ENCODE measurements at regions not wholly inside any gene's neighbourhood (a gene's known extent, or its start where the extent isn't known, plus 50 kb on each side); places are given as distances from the start of the nearest gene placed in this dataset.

DNA sequence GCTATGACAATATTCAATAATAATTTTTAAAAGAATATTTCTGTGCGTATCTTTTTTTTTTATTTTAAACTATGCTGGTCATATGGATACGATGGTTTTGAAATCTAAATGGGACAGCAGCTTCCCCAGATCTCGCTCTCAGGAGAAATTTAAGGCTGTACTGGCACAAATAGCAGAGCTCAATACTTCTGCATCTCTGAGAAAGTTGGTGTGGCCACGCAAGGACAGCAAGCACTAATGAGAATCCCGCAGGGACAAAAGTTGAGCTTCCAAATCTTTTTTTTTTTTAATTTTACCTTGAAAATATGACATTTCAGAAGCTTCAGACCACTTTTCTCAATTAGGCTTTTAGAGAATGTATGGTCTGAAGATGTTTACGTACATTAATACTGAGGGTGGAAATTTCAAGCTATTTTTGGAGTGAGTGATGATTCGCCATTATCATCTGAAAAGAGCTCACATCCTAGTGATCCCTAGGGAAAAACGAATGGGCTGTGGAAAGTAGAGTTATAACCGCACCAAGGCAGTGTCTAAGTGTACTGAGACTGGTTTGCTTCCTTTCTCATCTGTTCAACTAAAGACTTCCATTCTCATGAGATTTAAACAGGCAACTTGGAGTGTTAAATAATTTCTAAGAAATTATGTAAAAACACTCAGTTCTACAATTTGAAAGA is 840.0 kb downstream of the C6orf118 start:
- no peak for DNase-seq (ENCODE audit: low read depth in 2 of 2)

DNA sequence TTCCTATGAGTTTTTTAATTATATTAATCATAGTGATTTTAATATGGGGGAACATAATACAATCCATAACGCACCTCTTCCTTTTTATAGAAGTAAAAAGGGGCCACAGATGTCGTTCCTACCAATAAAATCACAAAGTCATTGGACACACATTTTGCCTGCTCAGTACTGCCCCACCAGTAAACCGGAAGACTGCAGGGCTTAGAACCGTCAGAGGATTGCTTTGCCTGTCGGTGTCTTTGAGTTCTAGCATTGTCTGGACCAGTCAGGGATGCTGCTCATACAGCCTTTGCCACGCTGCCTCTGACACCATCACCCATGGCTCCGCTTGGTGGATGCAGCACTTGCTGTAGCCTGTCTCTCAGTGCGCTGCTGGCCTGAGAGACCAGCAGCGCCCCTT is 853.6 kb downstream of the C6orf118 start:
- DNase-seq (ENCODE audit: low read depth in 2 of 2), result no peak

DNA sequence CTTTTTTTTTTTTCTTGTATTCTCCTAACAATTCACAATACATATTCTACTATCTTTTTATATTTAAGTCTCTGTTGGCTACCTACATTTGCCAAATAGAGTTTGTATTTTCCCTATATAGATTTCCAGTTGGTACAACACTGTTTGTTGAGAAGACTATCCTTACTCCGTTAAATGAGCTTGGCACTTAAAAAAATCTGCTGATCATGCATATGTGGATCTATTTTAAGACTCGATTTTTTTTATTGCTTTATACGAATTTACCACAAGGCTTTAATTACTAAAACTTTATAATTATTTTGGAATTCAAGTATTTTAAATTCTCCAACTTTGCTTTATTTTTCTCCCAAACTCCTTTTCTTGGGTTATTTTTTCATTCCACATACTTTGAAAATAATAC is 855.6 kb downstream of the C6orf118 start:
- no peak for DNase-seq (ENCODE audit: low read depth in 2 of 2)

DNA sequence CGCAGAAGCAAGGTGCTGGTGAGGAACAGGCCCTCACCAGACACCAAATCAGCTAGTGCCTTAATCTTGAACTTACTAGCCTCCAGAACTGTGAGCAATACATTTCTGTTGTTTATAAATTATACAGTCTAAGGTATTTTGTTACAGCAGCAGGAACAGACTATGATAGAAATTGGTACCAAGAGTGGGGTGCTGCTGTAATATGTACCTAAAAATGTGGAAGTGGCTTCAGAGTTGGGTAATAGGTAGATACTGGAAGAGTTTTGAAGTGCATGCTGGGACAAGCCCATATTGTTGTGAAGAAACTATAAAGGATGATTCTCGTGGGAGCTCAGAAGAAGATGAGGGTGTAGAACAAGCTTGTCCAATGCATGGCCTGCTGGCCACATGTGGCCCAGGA is 866.8 kb downstream of the C6orf118 start:
- no peak for DNase-seq (ENCODE audit: low read depth in 2 of 2)

DNA sequence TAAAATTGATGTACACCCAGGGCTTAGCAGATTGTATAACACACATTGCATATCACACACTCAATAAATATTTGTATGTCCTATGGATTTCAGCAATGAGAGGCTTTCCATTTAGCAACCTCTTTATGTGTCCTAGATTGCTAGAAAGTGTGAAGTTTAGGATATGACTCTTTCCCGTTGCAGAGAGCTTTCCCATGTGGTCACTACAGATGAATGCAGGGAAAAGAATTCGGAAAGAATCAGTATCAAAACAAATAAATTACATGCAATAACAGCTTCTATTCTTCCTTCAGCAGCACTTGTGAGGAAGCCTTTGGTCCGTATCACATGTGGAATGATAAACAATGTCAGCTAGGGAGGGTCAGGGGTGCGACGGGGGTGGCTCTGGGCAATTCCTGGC is 870.1 kb downstream of the C6orf118 start:
- DNase-seq (ENCODE audit: low read depth in 2 of 2), result no peak

DNA sequence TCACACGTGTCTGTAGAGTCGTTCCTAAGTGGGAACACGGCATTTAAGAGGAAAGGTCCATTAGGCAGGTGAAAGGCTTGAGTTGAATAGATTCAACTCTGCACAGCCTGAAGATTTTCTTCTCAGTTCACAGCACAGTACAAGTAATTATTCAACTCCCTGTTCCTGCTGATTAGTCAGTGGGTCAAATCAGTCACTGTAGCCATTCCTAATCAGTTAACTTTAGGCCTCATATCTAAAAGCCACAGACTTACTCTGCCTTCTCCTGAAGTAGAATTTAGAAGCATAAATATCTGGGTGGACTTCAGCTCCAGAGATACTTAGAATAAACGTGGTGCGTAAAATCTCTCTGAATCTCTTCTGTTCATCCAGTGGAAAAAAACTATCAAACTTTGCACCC is 872.4 kb downstream of the C6orf118 start:
- DNase-seq (ENCODE audit: low read depth in 2 of 2), result no peak

DNA sequence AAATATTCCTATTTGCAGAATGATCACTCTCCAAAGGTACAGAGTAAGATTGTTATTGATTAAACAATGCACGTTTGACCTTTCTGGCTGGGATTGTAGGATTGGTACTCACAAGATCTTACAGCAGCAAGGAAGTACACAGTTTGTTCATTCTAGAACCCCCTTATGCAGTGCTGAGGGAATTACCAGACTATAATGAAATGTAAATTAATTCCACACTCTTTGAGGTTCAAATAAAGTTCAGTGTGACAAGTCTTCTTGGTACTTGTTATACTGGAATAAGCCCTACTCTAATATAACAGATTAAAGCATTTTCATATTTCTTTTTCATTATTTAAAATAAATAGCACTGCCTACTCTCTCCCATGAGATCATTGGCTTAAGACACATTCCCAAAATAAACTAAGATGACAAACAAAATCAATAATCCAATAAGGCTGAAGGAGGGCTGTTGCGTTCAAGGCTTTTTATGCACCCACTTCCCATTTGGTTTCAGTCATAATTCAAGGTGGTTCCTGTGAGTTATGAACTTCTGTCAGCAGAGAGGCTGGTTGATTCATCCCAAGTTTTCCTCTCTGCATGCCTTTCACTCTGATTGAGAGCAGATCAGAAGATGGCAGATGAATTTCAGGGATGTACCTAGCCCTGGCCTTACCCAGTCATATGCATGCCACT is 881.5 kb downstream of the C6orf118 start:
- DNase-seq (ENCODE audit: low read depth in 2 of 2), result no peak

DNA sequence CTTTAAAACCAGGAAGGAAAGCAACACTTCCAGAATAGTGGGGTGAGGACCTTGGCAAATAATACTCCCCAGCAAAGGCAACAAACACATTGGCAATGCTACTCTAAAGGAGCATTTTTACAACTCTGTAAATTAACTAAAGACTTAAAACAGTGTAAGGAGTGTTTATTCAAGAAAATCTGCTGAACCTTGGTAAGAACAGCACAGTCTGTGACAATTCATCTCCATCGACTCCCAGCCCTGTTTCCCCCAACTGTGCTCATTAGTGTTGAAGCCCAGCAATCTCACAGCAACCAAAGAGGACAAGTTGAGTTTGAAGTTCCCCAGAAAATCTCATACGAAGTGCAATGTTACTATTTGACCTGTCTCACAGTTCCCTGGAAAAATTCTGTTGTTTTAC is 884.9 kb downstream of the C6orf118 start:
- DNase-seq (ENCODE audit: low read depth in 2 of 2), result no peak

DNA sequence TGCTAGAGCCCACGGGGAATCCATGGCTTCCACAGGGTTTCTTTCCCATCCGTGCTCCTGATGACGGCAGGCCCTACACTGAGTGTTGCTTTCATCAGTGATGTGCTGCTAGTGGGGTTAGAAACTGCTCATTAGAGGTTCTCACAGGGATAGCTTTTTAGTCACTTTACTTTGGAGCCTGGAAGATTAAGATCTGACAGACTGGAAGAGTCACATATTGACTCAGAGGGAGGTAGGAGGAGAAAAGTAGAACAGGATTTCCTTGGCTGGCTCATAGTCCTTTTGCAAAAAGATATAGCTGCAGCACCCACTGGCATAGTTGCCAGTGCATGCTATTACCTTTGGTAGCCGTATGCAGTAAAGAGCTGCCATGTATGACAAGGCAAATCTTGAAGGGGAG is 890.3 kb downstream of the C6orf118 start:
- no peak for DNase-seq (ENCODE audit: low read depth in 2 of 2)

DNA sequence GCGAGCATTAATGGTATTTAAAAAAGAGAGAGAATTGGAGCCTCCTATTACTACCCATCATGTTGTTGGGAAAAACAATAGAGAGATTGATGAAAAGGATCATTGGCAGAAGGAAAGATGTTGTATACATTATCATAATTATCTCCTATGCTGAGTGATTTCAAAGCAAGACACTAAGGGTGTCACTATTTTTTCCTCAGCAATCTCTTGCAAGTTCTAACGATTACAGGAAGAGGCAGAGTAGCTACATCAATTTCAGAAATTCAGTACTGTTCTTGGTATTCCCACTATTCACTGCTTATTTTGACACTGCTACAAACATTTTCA is 891.2 kb downstream of the C6orf118 start:
- no peak for DNase-seq (ENCODE audit: low read depth in 2 of 2)

DNA sequence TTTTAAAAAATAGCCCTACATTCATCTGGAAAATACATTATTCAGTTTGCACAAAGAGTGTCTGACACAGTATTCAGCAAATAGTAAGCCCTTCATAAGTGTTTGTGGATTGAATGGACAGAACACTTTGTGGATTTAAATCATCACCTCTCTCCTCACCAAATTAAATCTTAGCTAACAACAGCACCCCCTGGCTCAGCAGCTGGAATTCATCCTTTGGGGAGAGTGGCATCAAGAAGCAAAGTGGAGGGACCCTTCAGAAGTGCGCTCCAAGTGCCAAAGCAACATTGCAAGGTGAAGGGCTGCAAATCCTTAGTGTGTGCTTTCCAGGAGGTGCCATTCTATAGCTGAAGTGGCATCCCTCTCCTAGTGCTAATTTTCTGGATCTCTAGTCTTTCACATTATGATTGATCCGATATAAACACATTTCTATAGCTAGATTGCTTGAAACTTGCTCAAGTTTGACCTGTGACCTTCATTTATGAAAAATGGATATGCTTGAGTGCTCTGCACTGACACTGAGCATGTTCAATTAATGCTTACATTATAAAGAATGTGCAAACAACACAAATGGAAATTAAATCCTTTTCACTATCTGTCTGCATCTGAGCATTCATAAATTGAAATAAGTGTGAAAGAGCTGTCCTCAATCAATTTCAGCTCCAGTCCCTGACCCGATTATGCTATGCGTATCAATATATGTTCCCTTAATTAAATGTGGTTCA is 891.7 kb downstream of the C6orf118 start:
- no peak for DNase-seq (ENCODE audit: low read depth in 2 of 2)

DNA sequence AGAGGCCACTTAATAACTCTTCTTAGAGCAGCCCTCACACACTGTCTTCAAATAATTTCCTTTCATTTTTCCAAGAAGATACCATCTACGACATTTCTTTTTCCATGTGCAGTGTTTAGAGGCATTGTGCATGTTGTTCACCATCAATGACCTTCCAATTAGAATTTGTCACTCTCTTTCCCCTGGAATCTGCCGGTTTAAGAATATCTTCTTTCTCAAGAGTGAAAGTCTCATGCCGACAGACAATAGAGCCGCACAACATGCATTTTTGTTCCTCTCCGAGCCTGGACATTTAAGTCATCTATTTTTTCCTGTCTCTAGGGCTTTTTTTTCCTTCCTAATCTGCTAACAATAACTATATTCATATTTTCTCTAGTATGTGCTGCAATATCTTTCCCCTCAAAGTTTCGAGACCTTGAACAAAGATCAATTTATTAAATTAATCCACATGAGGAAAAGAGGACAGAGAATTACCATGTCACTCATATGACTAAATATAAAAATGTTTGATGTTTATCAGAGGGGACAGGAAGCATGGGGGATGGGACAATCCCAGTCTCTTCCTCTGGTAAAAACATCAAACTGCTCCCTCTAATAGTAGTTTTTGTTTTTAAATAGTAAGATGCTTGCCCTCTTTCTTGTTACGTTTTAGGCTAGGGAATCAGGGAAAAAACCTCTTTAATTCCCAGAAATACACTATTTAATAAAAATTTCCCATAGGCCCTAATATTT is 893.4 kb downstream of the C6orf118 start:
- no peak for DNase-seq (ENCODE audit: low read depth in 2 of 2)

DNA sequence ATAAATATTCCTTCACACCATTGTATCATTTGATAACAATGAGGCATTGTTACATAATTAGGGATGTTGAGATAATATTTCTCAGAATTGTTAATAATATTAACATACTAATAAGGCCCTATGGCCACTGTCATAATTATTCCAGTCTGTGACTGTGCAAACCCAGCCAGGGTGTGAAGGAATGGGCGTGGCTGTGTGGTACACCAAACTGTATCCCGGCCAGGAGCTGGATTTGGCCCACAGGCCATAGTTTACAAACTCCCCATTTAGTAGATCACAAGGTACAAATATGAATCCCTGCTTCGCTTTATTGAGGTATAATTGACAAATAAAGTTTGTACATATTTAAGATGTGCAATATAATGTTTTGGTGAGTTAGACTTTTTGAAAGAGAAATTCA is 894.7 kb downstream of the C6orf118 start:
- DNase-seq (ENCODE audit: low read depth in 2 of 2), result no peak

DNA sequence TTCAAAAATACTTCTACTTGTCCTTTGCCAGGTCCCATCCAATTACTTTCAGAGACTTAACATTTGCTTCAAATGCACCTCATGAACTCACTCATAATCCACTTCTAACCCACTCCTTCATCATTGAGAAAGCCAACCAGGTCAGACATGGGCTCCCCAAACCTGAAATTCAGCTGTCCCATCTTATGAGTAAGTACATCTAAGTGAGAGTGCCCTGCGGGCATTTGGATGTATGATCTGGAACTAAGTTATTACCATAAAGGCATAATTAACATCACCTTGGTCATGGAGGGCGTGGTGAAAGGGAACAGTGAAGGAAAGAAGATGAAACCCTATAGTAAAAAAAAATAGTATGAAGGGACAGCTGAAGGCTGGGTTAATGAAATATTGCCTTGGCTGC is 896.8 kb downstream of the C6orf118 start:
- DNase-seq (ENCODE audit: low read depth in 2 of 2), result no peak

DNA sequence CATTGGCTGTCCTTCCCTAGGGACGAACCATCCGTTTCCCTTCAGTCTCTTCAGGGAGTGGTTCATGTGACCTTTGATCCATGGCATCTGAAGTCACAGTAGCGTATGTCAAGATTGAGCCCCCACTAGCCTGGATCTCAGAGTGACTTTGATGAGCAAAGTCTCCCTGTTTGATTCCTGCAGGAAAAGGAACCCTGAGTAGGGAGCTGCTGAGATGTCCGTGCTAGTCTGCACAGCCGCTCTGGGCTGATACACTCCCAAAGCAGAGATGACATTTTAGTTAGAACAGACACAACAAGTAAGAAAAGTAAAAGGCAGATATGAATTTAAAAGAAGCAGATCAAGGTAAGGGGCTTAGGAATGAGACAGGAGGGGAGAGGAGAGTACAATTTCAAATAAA is 899.4 kb downstream of the C6orf118 start:
- DNase-seq (ENCODE audit: low read depth in 2 of 2), result no peak

DNA sequence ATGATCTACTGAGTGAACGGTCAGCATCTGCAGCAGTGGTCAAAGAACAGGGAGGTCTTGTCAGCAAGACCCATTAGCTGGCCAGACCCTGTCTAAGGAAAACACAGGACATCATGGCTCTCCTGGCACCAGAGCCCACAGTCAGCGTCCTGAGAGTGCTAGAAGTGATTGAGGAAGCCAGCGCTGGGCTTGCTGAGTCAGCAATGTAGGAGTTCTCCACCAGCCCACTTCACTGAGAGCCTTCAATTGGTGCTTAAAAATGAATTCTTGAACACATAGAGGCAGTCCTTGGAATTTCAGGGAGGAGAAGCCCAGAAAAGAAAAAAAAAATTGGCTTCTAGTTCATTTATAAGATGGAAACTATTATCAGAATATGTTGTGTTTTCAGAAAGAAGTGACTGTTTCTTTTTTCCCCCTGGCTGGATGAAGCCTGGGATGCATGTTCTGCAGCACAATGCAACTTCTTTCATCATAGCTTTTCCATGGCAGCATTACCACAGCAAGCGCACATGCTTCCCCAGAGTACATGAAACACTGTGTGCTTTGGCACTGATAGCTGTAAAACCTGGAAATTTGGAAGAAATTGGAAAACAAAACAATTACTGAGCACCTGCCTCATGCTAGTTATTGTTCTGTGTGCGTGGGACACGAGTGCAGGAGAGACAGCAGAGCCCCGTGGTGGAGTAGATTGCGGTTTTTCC is 899.9 kb downstream of the C6orf118 start:
- no peak for DNase-seq (ENCODE audit: low read depth in 2 of 2)

DNA sequence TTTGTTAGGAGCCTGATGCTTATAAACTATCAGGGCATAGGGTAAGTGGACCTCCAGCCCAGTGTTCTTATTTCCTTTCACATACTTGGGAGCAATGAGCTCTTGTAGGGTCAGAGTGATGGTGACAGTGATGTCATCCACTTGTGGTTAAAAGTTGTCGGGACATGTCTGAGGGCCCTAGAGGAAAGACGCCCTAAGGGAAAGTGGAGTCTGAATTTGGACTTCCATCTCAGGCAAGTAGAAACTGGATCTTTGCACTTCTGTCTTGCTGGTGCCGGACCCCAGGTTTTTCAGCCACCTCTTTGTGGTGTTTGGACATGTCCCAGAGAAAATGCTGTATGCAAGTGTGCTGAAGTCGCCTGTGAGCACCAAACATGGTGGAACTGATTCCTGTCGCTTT is 900.5 kb downstream of the C6orf118 start:
- no peak for DNase-seq (ENCODE audit: low read depth in 2 of 2)

DNA sequence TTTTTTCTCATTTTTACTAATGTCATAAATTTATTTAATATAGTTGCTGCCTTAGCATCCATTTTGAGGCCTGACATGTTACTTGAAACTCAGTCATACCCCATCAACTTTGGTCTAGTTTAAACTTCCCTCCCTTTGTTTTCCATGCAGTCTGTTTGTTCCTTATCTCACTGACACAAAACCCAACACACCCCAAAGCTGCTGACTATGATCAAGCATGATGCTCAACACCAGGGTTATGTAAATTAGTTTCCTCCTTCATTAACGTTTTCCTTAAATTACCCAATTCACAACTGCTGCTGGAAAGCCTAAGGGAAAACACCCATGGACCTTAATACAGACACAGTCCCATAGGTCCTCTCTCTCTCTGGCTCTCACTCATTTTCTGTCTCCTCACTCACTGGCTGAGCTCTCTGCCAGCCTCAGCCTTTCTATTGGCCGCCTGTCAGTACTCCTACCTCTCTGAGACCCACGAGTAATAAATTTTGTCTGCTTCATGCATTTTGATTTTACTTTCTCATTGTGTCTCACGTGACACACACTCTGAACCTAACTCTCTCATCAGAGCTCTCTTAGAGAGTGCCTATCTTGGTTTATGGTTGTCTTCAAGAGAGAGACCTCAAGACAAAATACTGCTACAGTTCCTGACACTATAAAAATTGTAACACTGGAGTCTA is 904.5 kb downstream of the C6orf118 start:
- no peak for DNase-seq (ENCODE audit: low read depth in 2 of 2)

DNA sequence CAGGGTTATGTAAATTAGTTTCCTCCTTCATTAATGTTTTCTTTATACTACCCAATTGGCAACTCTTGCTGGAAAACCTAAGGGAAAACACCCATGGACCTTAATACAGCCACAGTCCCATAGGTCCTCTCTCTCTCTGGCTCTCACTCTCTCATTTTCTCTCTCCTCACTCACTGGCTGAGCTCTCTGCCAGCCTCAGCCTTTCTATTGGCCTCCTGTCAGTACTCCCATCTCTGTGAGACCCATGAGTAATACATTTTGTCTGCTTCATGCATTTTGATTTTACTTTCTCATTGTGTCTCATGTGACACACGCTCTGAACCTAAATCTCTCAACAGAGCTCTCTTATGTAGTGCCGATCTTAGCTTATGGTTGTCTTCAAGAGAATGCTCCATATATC is 907.5 kb downstream of the C6orf118 start:
- no peak for DNase-seq (ENCODE audit: low read depth in 2 of 2)

DNA sequence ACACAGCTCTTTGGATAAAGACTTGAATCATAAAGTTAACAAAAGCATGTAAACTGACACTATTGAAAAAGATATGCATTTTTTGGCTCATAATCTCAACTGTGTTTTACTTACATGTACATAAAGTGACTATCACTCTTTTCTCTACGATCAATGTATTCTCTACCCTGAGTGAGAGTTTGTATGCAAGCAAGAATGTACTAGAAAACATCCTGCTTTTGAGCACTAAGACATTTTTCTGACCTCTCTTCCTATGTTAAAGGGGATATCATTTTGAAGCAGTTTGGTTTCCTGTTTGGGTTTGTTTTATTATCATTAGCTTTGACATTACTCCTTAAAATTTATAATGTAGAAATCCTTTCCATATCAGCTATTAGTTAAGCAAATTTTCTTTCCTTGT is 910.8 kb downstream of the C6orf118 start:
- DNase-seq (ENCODE audit: low read depth in 2 of 2), result no peak
